ENCODE measurements at regions not wholly inside any gene's neighbourhood (a gene's known extent, or its start where the extent isn't known, plus 50 kb on each side); places are given as distances from the start of the nearest gene placed in this dataset.

DNA sequence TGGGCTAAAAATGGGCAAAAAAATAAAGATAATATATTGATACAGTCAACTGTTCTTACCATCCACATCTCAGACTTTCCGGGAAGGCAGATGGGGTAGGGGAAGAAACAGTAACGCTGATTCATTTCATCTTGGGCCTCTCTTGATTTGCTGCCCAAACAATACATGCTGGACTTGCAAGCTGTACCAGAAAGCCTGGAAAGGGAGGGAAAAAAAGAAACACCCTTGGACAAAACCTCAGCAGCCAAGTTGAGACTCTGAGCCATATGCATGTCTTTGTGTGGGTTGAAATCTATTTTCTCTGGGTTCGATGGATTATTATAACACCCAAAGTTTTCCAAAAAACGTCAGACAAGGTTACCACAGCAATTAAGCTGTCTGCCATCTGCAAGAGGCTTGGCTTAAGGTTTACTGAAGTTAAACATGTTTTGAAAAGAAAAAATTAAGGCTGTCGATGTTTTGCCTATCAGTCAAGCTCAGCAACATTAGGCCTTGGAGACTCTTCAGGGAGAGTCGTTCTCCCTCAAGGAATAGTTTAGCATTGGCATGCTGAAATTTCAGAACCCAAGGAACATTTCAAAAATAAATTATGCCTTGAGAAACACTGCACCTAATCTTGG, 71.2 kb downstream of the PSMG1 start:
- TF ChIP-seq POLR2AphosphoS5 (IDR thresholded peaks at IDR 0.05; ENCODE audit: low read depth) (no peak), GABPA (IDR thresholded peaks at IDR 0.05; ENCODE audit: low read depth) (no peak), SPI1 (IDR thresholded peaks at IDR 0.05; ENCODE audit: borderline replicate concordance, low read depth) (no peak)
- TF ChIP-seq, protein P1, sequence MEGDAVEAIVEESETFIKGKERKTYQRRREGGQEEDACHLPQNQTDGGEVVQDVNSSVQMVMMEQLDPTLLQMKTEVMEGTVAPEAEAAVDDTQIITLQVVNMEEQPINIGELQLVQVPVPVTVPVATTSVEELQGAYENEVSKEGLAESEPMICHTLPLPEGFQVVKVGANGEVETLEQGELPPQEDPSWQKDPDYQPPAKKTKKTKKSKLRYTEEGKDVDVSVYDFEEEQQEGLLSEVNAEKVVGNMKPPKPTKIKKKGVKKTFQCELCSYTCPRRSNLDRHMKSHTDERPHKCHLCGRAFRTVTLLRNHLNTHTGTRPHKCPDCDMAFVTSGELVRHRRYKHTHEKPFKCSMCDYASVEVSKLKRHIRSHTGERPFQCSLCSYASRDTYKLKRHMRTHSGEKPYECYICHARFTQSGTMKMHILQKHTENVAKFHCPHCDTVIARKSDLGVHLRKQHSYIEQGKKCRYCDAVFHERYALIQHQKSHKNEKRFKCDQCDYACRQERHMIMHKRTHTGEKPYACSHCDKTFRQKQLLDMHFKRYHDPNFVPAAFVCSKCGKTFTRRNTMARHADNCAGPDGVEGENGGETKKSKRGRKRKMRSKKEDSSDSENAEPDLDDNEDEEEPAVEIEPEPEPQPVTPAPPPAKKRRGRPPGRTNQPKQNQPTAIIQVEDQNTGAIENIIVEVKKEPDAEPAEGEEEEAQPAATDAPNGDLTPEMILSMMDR (IDR thresholded peaks at IDR 0.05; ENCODE audit: insufficient read depth, low read length): no peak
- TF ChIP-seq, protein P2, sequence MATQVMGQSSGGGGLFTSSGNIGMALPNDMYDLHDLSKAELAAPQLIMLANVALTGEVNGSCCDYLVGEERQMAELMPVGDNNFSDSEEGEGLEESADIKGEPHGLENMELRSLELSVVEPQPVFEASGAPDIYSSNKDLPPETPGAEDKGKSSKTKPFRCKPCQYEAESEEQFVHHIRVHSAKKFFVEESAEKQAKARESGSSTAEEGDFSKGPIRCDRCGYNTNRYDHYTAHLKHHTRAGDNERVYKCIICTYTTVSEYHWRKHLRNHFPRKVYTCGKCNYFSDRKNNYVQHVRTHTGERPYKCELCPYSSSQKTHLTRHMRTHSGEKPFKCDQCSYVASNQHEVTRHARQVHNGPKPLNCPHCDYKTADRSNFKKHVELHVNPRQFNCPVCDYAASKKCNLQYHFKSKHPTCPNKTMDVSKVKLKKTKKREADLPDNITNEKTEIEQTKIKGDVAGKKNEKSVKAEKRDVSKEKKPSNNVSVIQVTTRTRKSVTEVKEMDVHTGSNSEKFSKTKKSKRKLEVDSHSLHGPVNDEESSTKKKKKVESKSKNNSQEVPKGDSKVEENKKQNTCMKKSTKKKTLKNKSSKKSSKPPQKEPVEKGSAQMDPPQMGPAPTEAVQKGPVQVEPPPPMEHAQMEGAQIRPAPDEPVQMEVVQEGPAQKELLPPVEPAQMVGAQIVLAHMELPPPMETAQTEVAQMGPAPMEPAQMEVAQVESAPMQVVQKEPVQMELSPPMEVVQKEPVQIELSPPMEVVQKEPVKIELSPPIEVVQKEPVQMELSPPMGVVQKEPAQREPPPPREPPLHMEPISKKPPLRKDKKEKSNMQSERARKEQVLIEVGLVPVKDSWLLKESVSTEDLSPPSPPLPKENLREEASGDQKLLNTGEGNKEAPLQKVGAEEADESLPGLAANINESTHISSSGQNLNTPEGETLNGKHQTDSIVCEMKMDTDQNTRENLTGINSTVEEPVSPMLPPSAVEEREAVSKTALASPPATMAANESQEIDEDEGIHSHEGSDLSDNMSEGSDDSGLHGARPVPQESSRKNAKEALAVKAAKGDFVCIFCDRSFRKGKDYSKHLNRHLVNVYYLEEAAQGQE (IDR thresholded peaks at IDR 0.05; ENCODE audit: insufficient replicate concordance, low read depth): no peak

Data from HL-60 (cell line).